A673 (cell line): ENCODE measurements at regions not wholly inside any gene's neighbourhood (a gene's known extent, or its start where the extent isn't known, plus 50 kb on each side); places are given as distances from the start of the nearest gene placed in this dataset.

ENCODE experiments used
- BruUV-seq: library from RNA; stranded (reverse); fragments of 400-500 nt; replicated peaks from 2 replicates; lab custom pipeline; 2021; lab: Mats Ljungman, UMichigan
- CTCF ChIA-PET: fragments of 300-600 bp; sonication (Branson Sonifier 250); formaldehyde crosslinking; loops from one replicate; lab custom pipeline; 2022; ENCODE audit warnings: antibody characterized with exemption; lab: Charles Lee
- POLR2A ChIA-PET: fragments of 300-600 bp; sonication (Branson Sonifier 250); formaldehyde crosslinking; loops from one replicate; lab custom pipeline; 2022; ENCODE audit warnings: antibody characterized with exemption; ENCODE audit not compliant: low non-redundant PET; lab: Charles Lee
- DNase-seq: peaks from one replicate; pipeline ENCODE4 v3.0.0-alpha.2; 2015; ENCODE audit warnings: low spot score
- H3K27ac ChIP-seq: fragments of 200-600 bp; sonication (generic); 2 replicates; pipeline ENCODE4 v1.5.1; 2016; ENCODE audit warnings: mixed run types, low read depth, mild to moderate bottlenecking, mixed read lengths, antibody characterized with exemption, low read length; ENCODE audit not compliant: poor library complexity, severe bottlenecking
- H3K27me3 ChIP-seq: fragments of 200-600 bp; sonication (generic); replicated peaks from 2 replicates; pipeline ENCODE4 v1.6.1; 2017; ENCODE audit warnings: mixed run types, low read depth, mild to moderate bottlenecking, mixed read lengths, antibody characterized with exemption, low read length; ENCODE audit not compliant: insufficient read depth, poor library complexity
- H3K36me3 ChIP-seq: fragments of 200-600 bp; sonication (generic); 2 replicates; pipeline ENCODE4 v1.6.1; 2016; ENCODE audit warnings: mixed run types, mild to moderate bottlenecking, mixed read lengths, antibody characterized with exemption, low read length; ENCODE audit not compliant: insufficient read depth, poor library complexity, severe bottlenecking
- H3K4me1 ChIP-seq: fragments of 200-600 bp; sonication (generic); 2 replicates; pipeline ENCODE4 v1.6.1; 2017; ENCODE audit warnings: mixed run types, mild to moderate bottlenecking, mixed read lengths, antibody characterized with exemption, low read length; ENCODE audit not compliant: insufficient read depth, poor library complexity, severe bottlenecking
- H3K4me3 ChIP-seq: fragments of 200-600 bp; sonication (generic); 2 replicates; pipeline ENCODE4 v1.5.1; 2016; ENCODE audit warnings: low read depth, mixed run types, mild to moderate bottlenecking, mixed read lengths, low read length; ENCODE audit not compliant: poor library complexity, severe bottlenecking
- H3K9me3 ChIP-seq: fragments of 200-600 bp; sonication (generic); 2 replicates; pipeline ENCODE4 v1.6.1; 2016; ENCODE audit warnings: mixed run types, low read depth, mild to moderate bottlenecking, mixed read lengths, antibody characterized with exemption, low read length; ENCODE audit not compliant: poor library complexity, severe bottlenecking
- CTCF ChIP-seq: fragments of 300-800, 200-600 bp; sonication (generic); conservative IDR thresholded peaks from 2 replicates; pipeline ENCODE4 v1.5.1; 2017; ENCODE audit warnings: low read depth, mild to moderate bottlenecking, antibody characterized with exemption, low read length, moderate library complexity, mixed read lengths
- EZH2 ChIP-seq: fragments of 200-600 bp; sonication (generic); IDR thresholded peaks from 2 replicates; pipeline ENCODE4 v1.6.1; 2017; ENCODE audit warnings: borderline replicate concordance, low read depth, mild to moderate bottlenecking, mixed read lengths, antibody characterized with exemption, low read length; ENCODE audit not compliant: poor library complexity, severe bottlenecking
- intact Hi-C: fragments of 100-400 bp; cut with micrococcal nuclease; formaldehyde crosslinking; loops from one replicate; pipeline ENCODE4 v1.10.0; 2022; ENCODE audit not compliant: unreplicated experiment

GRCh38 chr2:220334210-220334609 is 706.8 kb downstream of the SLC4A3 start:
- BruUV-seq: no TSS peak
- CTCF ChIA-PET: no interaction called here
- DNase-seq: no peak

GRCh38 chr2:220334871-220335590 is 707.6 kb downstream of the SLC4A3 start:
- peaks cover 10% of the 10 kb centered on the region for H3K9me3 ChIP-seq
- peak; percentile 37 for DNase-seq
- no peaks in the 10 kb centered on the region for H3K27me3 ChIP-seq
- peak overlapping the region; percentile 96 for H3K27ac ChIP-seq
- ChIA-PET CTCF (no interaction called here), POLR2A (interaction anchor here (0.6 kb wide), 1 partner anchor 1003 kb away, joined by 6 read pairs; no protein-coding TSS in a partner anchor)
- intact Hi-C loops: loop anchor here (5.0 kb wide), 1 partner anchor 327 kb away; no protein-coding TSS in a partner anchor
- peaks cover 44% of the 10 kb centered on the region for H3K4me1 ChIP-seq
- BruUV-seq: no TSS peak
- H3K36me3 ChIP-seq: peaks cover 9% of the 10 kb centered on the region
- H3K4me3 ChIP-seq: no peak overlapping the region
- no peak for TF ChIP-seq EZH2
- TF ChIP-seq CTCF: no peak

More at GRCh38 chr2:220334210-220334609, 706.8 kb downstream of the SLC4A3 start:
- Histone ChIP-seq H3K9me3 (peaks cover 18% of the 10 kb centered on the region), H3K4me1 (peaks cover 39% of the 10 kb centered on the region), H3K27ac (peak overlapping the region; percentile 96), H3K4me3 (no peak overlapping the region), H3K27me3 (no peaks in the 10 kb centered on the region), H3K36me3 (peaks cover 5% of the 10 kb centered on the region)
- TF ChIP-seq EZH2 (no peak), CTCF (no peak)
- POLR2A ChIA-PET: no interaction called here
- intact Hi-C loops: no loop called here

- ChIA-PET CTCF (no interaction called here), POLR2A (interaction anchor here (0.6 kb wide), 2 partner anchors 30 to 1002 kb away, joined by 3 to 6 read pairs; no protein-coding TSS in a partner anchor)
- Histone ChIP-seq H3K4me1 (peaks cover 47% of the 10 kb centered on the region), H3K4me3 (no peak overlapping the region), H3K27me3 (no peaks in the 10 kb centered on the region), H3K27ac (peak overlapping the region; percentile 96), H3K9me3 (peaks cover 6% of the 10 kb centered on the region), H3K36me3 (peaks cover 6% of the 10 kb centered on the region)
- DNase-seq: peak; percentile 54
- intact Hi-C loops: loop anchor here (5.0 kb wide), 1 partner anchor 327 kb away; no protein-coding TSS in a partner anchor
- TF ChIP-seq EZH2 (no peak), CTCF (no peak)
- no TSS peak for BruUV-seq
Measured at GRCh38 chr2:220335591-220335915, 708.1 kb downstream of the SLC4A3 start.
